Type B pancreatic cell (in vitro differentiated cells): ENCODE measurements at regions not wholly inside any gene's neighbourhood (a gene's known extent, or its start where the extent isn't known, plus 50 kb on each side); places are given as distances from the start of the nearest gene placed in this dataset.

ENCODE experiments used
- DNase-seq: peaks from one replicate; pipeline ENCODE4 v3.0.0; 2021; ENCODE audit warnings: mixed read lengths; ENCODE audit not compliant: unreplicated experiment; ENCODE audit errors: extremely low spot score
- H3K27ac Mint-ChIP-seq: 2 replicates; pipeline ENCODE4 v1.8.0; 2021; ENCODE audit warnings: mild to moderate bottlenecking, mixed read lengths
- H3K27me3 Mint-ChIP-seq: 2 replicates; pipeline ENCODE4 v1.8.0; 2021; ENCODE audit warnings: mixed read lengths
- H3K36me3 Mint-ChIP-seq: 2 replicates; pipeline ENCODE4 v1.8.0; 2021; ENCODE audit warnings: mixed read lengths
- H3K4me1 Mint-ChIP-seq: one replicate; pipeline ENCODE4 v1.8.0; 2021; ENCODE audit warnings: mixed read lengths; ENCODE audit not compliant: unreplicated experiment
- H3K4me3 Mint-ChIP-seq: 2 replicates; pipeline ENCODE4 v1.8.0; 2021; ENCODE audit warnings: mild to moderate bottlenecking, mixed read lengths
- H3K9me3 Mint-ChIP-seq: 2 replicates; pipeline ENCODE4 v1.8.0; 2021; ENCODE audit warnings: mixed read lengths
- CTCF ChIP-seq: fragments of 200-600 bp; sonication (generic); conservative IDR thresholded peaks from 2 replicates; pipeline ENCODE4 v1.5.0; 2021; ENCODE audit warnings: antibody characterized with exemption, mild to moderate bottlenecking

DNA sequence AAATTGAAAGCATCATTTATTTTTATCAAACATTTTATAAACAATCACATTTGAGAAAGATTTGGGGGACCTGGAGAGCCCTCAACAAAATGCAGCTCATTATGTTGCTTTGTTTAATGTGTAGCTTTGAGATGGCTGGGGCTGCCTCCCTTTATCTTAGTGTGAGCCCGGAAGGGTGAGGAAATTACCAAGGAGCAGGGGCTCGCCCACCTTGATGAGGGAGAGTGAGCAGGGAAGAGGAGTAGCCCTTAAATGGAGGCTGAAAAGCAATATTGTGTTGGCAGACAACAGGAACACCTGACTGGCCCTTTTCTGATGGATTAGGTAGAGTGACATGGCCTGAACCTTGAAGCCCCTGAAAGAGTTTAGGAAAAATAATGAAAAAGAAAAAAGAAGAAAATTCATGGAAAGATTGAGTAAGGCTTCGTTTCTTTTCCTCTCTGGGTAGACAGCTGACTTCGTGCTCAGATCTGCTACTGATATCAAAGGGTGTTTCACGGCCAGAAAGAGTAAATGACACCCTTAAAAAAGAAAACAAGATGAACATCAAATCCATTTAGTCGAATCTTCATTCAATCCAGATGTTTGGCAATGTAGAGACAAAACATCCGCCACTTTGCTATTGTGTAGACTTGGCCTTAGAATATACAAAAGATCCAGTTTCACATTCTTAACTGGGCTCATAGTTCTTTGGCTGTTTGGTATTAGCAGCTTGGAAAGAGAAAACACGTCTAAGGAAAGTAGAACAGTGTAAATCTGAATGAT, 206.5 kb upstream of the TCF4 start:
- Mint-ChIP-seq H3K36me3 (no peaks in the 10 kb centered on the region), H3K4me3 (no peak overlapping the region), H3K9me3 (peaks cover 4% of the 10 kb centered on the region), H3K4me1 (peaks cover 10% of the 10 kb centered on the region), H3K27me3 (no peaks in the 10 kb centered on the region), H3K27ac (no peak overlapping the region)
- no peak for TF ChIP-seq CTCF
- DNase-seq, result no peak

DNA sequence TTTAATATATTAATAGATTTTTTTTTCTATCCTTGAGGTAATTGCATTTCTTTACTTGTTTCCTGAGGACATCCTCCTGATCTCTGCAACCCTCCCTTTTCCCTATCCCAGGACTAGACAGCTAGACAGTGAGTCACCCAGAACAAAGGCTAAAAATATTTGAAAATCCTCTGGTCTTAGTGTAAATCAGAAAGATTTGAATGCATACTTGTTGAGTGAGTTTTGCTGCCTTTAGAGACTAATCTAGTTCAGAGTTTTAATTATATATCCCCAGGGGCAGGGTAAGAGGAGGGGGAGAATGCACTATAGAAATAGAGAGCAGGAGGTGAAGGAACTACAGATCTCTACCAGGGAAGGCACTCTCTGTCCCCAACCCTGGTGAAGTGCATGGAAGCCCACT, 202.3 kb upstream of the TCF4 start:
- Mint-ChIP-seq H3K27me3 (no peaks in the 10 kb centered on the region), H3K36me3 (no peaks in the 10 kb centered on the region), H3K27ac (no peak overlapping the region), H3K4me3 (no peak overlapping the region), H3K4me1 (peaks cover 9% of the 10 kb centered on the region), H3K9me3 (peaks cover 9% of the 10 kb centered on the region)
- no peak for TF ChIP-seq CTCF
- DNase-seq, result no peak

DNA sequence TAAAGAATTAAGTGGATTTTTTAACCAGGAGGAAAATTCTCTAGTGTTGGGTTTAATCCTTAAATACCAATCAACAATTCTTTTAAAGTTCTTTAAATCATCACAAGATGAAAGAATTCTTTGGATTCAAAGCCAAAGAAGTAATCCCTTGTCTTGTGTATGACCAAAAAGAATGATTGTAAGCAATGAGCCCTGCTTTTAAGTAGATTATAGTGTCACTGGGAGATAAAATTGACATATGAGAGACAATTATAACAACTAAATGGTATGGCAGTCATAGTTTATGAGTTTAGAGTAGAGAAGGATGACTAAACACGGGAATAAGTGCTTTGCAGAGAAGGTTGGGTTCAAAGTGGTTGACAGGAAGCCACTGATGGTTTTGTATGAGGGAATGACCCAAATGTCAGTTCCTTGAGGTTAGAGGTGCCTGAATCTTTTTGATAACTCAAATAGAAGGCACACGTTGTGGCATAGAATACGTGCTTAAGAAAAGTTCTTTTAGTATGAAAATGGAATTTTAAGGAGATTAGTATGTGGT, 199.6 kb upstream of the TCF4 start:
- TF ChIP-seq CTCF, result no peak

DNA sequence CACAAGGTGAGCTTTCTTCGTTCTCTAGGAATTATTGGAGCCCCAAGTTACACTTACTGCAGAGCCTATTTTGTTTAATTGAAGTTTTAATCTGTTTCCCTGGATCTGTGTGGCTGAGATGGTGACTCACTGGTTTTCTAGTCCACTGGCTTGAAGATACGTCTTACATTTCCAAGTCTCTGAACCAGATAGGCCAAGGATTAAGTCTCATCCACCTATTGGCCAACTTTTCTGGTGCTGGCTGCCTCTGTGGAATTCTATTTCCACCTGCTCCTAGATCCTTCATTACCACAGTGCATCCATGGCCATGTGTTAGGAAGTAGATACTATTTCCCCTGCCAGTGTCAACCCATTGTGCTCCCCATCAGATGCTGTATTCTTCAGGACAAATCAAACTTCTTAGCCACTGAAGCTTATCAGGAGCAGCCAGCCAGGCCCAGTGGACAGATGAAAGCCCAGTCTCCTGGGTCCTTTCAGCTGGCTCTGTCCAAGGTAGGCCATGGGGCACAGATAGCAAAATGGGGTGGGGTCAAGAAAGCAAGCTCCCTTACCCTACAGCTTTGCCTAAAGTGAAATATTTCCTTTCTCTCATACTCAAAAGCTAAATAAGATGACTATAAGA, 198.8 kb upstream of the TCF4 start:
- Mint-ChIP-seq H3K27ac (no peak overlapping the region), H3K9me3 (peaks cover 5% of the 10 kb centered on the region), H3K27me3 (peaks cover 14% of the 10 kb centered on the region), H3K4me1 (peaks cover 1% of the 10 kb centered on the region), H3K4me3 (no peak overlapping the region), H3K36me3 (no peaks in the 10 kb centered on the region)
- TF ChIP-seq CTCF, result no peak
- DNase-seq, result no peak

More for the DNA sequence above, 199.6 kb upstream of the TCF4 start:
- Mint-ChIP-seq H3K4me1 (no peaks in the 10 kb centered on the region), H3K4me3 (no peak overlapping the region), H3K36me3 (no peaks in the 10 kb centered on the region), H3K27me3 (peaks cover 9% of the 10 kb centered on the region), H3K27ac (no peak overlapping the region), H3K9me3 (peaks cover 9% of the 10 kb centered on the region)
- DNase-seq, result no peak

DNA sequence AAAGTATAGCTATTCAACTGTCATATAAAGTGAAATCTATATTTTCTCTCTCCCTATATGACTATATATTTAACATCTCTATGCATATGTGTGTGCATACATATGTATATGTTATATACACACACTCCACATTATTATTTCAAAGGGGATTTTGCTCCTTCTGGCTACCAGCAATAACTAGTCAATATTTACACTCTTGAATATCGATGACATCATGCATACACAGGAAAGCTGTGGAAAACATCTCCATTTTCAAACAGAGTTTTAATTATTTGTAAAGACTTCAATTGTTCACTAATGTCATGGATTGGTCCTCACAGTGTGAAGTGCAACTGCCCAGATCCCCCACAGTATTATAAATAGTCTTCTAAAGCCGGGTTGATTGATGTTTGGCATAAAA, 195.9 kb upstream of the TCF4 start:
- Mint-ChIP-seq H3K36me3 (no peaks in the 10 kb centered on the region), H3K27ac (no peak overlapping the region), H3K4me3 (no peak overlapping the region), H3K9me3 (peaks cover 4% of the 10 kb centered on the region), H3K27me3 (peaks cover 39% of the 10 kb centered on the region), H3K4me1 (peaks cover 21% of the 10 kb centered on the region)
- no peak for DNase-seq
- no peak for TF ChIP-seq CTCF
